HCT116 (cell line): ENCODE measurements at regions not wholly inside any gene's neighbourhood (a gene's known extent, or its start where the extent isn't known, plus 50 kb on each side); places are given as distances from the start of the nearest gene placed in this dataset.

Experiments
- ATAC-seq: fragments of 200-7000 bp; cut with Tn5 transposase; 2 replicates; pipeline ENCODE4 v1.9.1; 2020; ENCODE audit warnings: mild to moderate bottlenecking, moderate library complexity
- BruUV-seq: library from RNA; stranded (reverse); fragments of 400-500 nt; replicated peaks from 2 replicates; lab custom pipeline; 2021; lab: Mats Ljungman, UMichigan
- CTCF ChIA-PET: fragments of 300-600 bp; sonication (Branson Sonifier 250); formaldehyde crosslinking; loops from one replicate; lab custom pipeline; 2021; ENCODE audit warnings: antibody characterized with exemption; lab: Charles Lee
- POLR2A ChIA-PET: fragments of 300-600, 350-600 bp; sonication (Branson Sonifier 250); formaldehyde crosslinking; loops from one replicate; lab custom pipeline; 2021; ENCODE audit warnings: antibody characterized with exemption; lab: Charles Lee
- RAD21 ChIA-PET, 2 experiments: fragments of 300-600 bp; sonication (Branson Sonifier 250); formaldehyde crosslinking; loops; one replicate each; lab custom pipeline; 2023; ENCODE audit warnings: low total read pairs in 2 of 2; ENCODE audit not compliant: uncharacterized antibody in 2 of 2, unreplicated experiment in 2 of 2, low non-redundant PET in 1 of 2; lab: Charles Lee
- DNase-seq: peaks from one replicate; pipeline ENCODE4 v3.0.0-alpha.2; 2010; ENCODE audit warnings: low read depth, low spot score
- H2AFZ ChIP-seq: fragments of 200-600 bp; shearing (Covaris generic), sonication (generic); 2 replicates; pipeline ENCODE4 v1.6.1; 2017; ENCODE audit warnings: low read depth, mixed run types, mixed read lengths, antibody characterized with exemption, low read length; ENCODE audit not compliant: poor library complexity, severe bottlenecking
- H3K27ac ChIP-seq: 2 replicates; pipeline ENCODE4 v1.5.1; 2012; ENCODE audit warnings: low read depth, low read length
- H3K27me3 ChIP-seq: fragments of 200-600 bp; sonication (generic); 2 replicates; pipeline ENCODE4 v1.6.1; 2016; ENCODE audit warnings: mixed run types, low read length, mixed read lengths; ENCODE audit not compliant: insufficient read depth
- H3K36me3 ChIP-seq, 2 experiments: fragments of 200-500 bp in 1 of 2; fragments of 200-600 bp in 1 of 2; sonication (Bioruptor generic) in 1 of 2; sonication (generic) in 1 of 2; 2 replicates each; pipeline versions ENCODE4 v1.5.1 to v1.6.1; 2014 to 2016; ENCODE audit warnings: low read length in 2 of 2, inconsistent platforms in 1 of 2, mixed read lengths in 1 of 2, mixed run types in 1 of 2; ENCODE audit not compliant: insufficient read depth in 2 of 2, control insufficient read depth in 1 of 2
- H3K4me1 ChIP-seq, 2 experiments: fragments of 200-600 bp in 1 of 2; sonication (generic) in 1 of 2; 2 replicates each; pipeline versions ENCODE4 v1.5.1 to v1.6.1; 2012 to 2017; ENCODE audit warnings: low read length in 2 of 2, inconsistent platforms in 1 of 2, mild to moderate bottlenecking in 1 of 2, mixed read lengths in 1 of 2, mixed run types in 1 of 2, moderate library complexity in 1 of 2; ENCODE audit not compliant: insufficient read depth in 2 of 2, control insufficient read depth in 1 of 2
- H3K4me2 ChIP-seq: fragments of 200-600 bp; sonication (generic); 2 replicates; pipeline ENCODE4 v1.6.1; 2017; ENCODE audit warnings: mixed run types, low read length, mixed read lengths
- H3K4me3 ChIP-seq, 2 experiments: fragments of 200-600 bp in 1 of 2; sonication (generic) in 1 of 2; replicated peaks in 1 of 2; 2 replicates each; pipeline ENCODE4 v1.5.1; 2011 to 2016; ENCODE audit warnings: low read length in 2 of 2, control low read depth in 1 of 2, low read depth in 1 of 2, mild to moderate bottlenecking in 1 of 2, mixed read lengths in 1 of 2, mixed run types in 1 of 2
- H3K79me2 ChIP-seq: fragments of 200-600 bp; sonication (generic); 2 replicates; pipeline ENCODE4 v1.6.1; 2017; ENCODE audit warnings: mild to moderate bottlenecking, mixed run types, low read length, moderate library complexity, mixed read lengths; ENCODE audit not compliant: insufficient read depth
- H3K9ac ChIP-seq: fragments of 200-600 bp; sonication (generic); 2 replicates; pipeline ENCODE4 v1.6.1; 2016; ENCODE audit warnings: low read length, mixed read lengths
- H3K9me2 ChIP-seq: fragments of 200-600 bp; sonication (generic), shearing (Covaris generic); 2 replicates; pipeline ENCODE4 v1.6.1; 2017; ENCODE audit warnings: mixed run types, mild to moderate bottlenecking, moderate library complexity; ENCODE audit not compliant: insufficient read depth
- H3K9me3 ChIP-seq, 2 experiments: fragments of 200-500 bp in 1 of 2; fragments of 200-600 bp in 1 of 2; sonication (Bioruptor generic) in 1 of 2; sonication (generic) in 1 of 2; 2 replicates each; pipeline ENCODE4 v1.6.1; 2014 to 2017; ENCODE audit warnings: low read length in 2 of 2, mixed read lengths in 2 of 2, inconsistent platforms in 1 of 2, low read depth in 1 of 2, mild to moderate bottlenecking in 1 of 2, mixed run types in 1 of 2, moderate library complexity in 1 of 2; ENCODE audit not compliant: control insufficient read depth in 1 of 2, insufficient read depth in 1 of 2
- H4K20me1 ChIP-seq: fragments of 200-600 bp; sonication (generic), shearing (Covaris generic); 2 replicates; pipeline ENCODE4 v1.6.1; 2017; ENCODE audit warnings: mixed run types, mild to moderate bottlenecking, moderate library complexity; ENCODE audit not compliant: insufficient read depth
- CBX3 ChIP-seq: IDR thresholded peaks from 2 replicates; pipeline ENCODE4 v1.6.1; 2012; ENCODE audit warnings: low read depth
- EGR1 ChIP-seq: IDR thresholded peaks from 2 replicates; pipeline ENCODE4 v1.6.1; 2012; ENCODE audit warnings: low read depth
- ELF1 ChIP-seq: IDR thresholded peaks from 2 replicates; pipeline ENCODE4 v1.6.1; 2012; ENCODE audit warnings: low read depth, borderline replicate concordance
- intact Hi-C: fragments of 100-400 bp; cut with micrococcal nuclease; formaldehyde crosslinking; loops from 2 replicates; pipeline ENCODE4 v1.10.0; 2022
- TF ChIP-seq, protein P1 (sequence below): IDR thresholded peaks from 2 replicates; pipeline ENCODE4 v1.6.1; 2011; ENCODE audit warnings: mild to moderate bottlenecking, low read length, moderate library complexity; ENCODE audit not compliant: insufficient replicate concordance; ENCODE audit errors: extremely low read depth
- TF ChIP-seq, protein P2 (sequence below): IDR thresholded peaks from 2 replicates; pipeline ENCODE4 v1.6.1; 2012; ENCODE audit warnings: low read depth
- TF ChIP-seq, protein P3 (sequence below): IDR thresholded peaks from 2 replicates; pipeline ENCODE4 v1.6.1; 2012

DNA sequence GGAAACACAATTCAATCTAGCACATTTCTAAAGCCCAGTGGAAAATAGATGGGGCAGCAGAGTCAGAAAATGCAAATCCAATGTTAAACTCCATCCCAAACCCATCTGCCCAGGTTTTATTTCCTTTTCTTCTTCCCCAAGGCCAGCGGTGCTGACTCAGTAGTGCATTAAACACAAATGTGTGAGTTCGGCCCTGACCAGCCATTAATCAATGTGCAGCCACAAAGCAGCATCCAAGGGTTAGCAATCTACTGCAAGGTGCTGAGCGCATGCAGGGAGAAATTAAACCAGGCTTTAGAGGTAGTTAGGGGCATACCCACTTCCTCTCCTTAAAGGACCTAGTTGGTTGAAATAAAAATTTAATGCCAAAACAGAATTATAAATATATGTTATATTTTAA is 583.3 kb upstream of the PPP2R3A start:
- Histone ChIP-seq H3K27me3 (peaks cover 26% of the 10 kb centered on the region), H4K20me1 (no peaks in the 10 kb centered on the region), H3K27ac (no peak overlapping the region), H3K79me2 (no peaks in the 10 kb centered on the region), H3K9me2 (no peaks in the 10 kb centered on the region), H3K36me3 (no peaks in the 10 kb centered on the region), H3K4me1 (no peaks in the 10 kb centered on the region), H3K4me2 (no peak overlapping the region), H3K9ac (no peak overlapping the region), H3K9me3 (no peaks in the 10 kb centered on the region), H2AFZ (no peak overlapping the region), H3K4me3 (no peak overlapping the region)
- ATAC-seq (no peak), DNase-seq (no peak)
- intact Hi-C loops, result no loop called here
- POLR2A ChIA-PET, result no interaction called here
- RAD21 ChIA-PET, result no interaction called here
- TF ChIP-seq ELF1 (no peak), CBX3 (no peak), EGR1 (no peak)
- TF ChIP-seq, protein P1, sequence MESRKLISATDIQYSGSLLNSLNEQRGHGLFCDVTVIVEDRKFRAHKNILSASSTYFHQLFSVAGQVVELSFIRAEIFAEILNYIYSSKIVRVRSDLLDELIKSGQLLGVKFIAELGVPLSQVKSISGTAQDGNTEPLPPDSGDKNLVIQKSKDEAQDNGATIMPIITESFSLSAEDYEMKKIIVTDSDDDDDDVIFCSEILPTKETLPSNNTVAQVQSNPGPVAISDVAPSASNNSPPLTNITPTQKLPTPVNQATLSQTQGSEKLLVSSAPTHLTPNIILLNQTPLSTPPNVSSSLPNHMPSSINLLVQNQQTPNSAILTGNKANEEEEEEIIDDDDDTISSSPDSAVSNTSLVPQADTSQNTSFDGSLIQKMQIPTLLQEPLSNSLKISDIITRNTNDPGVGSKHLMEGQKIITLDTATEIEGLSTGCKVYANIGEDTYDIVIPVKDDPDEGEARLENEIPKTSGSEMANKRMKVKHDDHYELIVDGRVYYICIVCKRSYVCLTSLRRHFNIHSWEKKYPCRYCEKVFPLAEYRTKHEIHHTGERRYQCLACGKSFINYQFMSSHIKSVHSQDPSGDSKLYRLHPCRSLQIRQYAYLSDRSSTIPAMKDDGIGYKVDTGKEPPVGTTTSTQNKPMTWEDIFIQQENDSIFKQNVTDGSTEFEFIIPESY, result no peak
- TF ChIP-seq, protein P2, sequence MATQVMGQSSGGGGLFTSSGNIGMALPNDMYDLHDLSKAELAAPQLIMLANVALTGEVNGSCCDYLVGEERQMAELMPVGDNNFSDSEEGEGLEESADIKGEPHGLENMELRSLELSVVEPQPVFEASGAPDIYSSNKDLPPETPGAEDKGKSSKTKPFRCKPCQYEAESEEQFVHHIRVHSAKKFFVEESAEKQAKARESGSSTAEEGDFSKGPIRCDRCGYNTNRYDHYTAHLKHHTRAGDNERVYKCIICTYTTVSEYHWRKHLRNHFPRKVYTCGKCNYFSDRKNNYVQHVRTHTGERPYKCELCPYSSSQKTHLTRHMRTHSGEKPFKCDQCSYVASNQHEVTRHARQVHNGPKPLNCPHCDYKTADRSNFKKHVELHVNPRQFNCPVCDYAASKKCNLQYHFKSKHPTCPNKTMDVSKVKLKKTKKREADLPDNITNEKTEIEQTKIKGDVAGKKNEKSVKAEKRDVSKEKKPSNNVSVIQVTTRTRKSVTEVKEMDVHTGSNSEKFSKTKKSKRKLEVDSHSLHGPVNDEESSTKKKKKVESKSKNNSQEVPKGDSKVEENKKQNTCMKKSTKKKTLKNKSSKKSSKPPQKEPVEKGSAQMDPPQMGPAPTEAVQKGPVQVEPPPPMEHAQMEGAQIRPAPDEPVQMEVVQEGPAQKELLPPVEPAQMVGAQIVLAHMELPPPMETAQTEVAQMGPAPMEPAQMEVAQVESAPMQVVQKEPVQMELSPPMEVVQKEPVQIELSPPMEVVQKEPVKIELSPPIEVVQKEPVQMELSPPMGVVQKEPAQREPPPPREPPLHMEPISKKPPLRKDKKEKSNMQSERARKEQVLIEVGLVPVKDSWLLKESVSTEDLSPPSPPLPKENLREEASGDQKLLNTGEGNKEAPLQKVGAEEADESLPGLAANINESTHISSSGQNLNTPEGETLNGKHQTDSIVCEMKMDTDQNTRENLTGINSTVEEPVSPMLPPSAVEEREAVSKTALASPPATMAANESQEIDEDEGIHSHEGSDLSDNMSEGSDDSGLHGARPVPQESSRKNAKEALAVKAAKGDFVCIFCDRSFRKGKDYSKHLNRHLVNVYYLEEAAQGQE, result no peak
- TF ChIP-seq, protein P3, sequence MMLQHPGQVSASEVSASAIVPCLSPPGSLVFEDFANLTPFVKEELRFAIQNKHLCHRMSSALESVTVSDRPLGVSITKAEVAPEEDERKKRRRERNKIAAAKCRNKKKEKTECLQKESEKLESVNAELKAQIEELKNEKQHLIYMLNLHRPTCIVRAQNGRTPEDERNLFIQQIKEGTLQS, result no peak
- BruUV-seq, result no TSS peak
- CTCF ChIA-PET, result no interaction called here
